ENCODE measurements at regions not wholly inside any gene's neighbourhood (a gene's known extent, or its start where the extent isn't known, plus 50 kb on each side); places are given as distances from the start of the nearest gene placed in this dataset.

DNA sequence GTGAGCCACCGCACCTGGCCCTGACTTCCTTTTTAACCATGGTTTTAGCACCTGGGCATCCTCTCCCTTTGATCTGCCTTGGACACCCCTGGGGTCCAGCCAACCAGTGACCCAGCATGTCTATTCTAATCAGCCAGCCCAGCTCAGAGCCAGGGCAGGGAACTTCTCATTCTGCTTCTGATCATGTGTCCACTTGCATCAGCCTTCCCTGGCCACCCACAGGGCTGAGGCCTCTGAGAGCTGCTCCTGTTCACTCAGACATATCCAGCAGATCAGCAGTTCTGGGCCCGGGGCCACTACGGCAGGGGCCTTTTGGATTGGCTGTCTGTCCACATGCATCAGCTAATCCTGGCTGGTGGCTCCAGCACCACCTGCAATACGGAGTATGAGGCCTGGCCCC is 117.9 kb upstream of the MAP1LC3B2 start:
- no peaks in the 10 kb centered on the region for H3K23me2 ChIP-seq (ENCODE audit: insufficient read length, low read depth, low read length, poor library complexity, severe bottlenecking)
- H3K36me3 Mint-ChIP-seq (ENCODE audit: insufficient read depth in 1 of 3, low read depth in 3 of 3): no peaks in the 10 kb centered on the region
- no peak overlapping the region for H2BK5ac ChIP-seq (ENCODE audit: insufficient read length, low read length)
- no peak overlapping the region for H3K4ac ChIP-seq (ENCODE audit: low read depth, low read length)
- H3K4me1 ChIP-seq (ENCODE audit: insufficient read depth, low read length): no peaks in the 10 kb centered on the region
- no peak overlapping the region for H4K8ac ChIP-seq (replicated peaks; ENCODE audit: insufficient read length, low read depth, low read length)
- no peaks in the 10 kb centered on the region for H4K20me1 ChIP-seq (ENCODE audit: control insufficient read depth, insufficient read depth, insufficient read length)
- TF ChIP-seq, protein P1, sequence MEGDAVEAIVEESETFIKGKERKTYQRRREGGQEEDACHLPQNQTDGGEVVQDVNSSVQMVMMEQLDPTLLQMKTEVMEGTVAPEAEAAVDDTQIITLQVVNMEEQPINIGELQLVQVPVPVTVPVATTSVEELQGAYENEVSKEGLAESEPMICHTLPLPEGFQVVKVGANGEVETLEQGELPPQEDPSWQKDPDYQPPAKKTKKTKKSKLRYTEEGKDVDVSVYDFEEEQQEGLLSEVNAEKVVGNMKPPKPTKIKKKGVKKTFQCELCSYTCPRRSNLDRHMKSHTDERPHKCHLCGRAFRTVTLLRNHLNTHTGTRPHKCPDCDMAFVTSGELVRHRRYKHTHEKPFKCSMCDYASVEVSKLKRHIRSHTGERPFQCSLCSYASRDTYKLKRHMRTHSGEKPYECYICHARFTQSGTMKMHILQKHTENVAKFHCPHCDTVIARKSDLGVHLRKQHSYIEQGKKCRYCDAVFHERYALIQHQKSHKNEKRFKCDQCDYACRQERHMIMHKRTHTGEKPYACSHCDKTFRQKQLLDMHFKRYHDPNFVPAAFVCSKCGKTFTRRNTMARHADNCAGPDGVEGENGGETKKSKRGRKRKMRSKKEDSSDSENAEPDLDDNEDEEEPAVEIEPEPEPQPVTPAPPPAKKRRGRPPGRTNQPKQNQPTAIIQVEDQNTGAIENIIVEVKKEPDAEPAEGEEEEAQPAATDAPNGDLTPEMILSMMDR (conservative IDR thresholded peaks at IDR 0.05): no peak
- no peak overlapping the region for H3K4me3 Mint-ChIP-seq
- H3K23ac ChIP-seq (ENCODE audit: insufficient read length, low read depth, low read length): no peak overlapping the region
- no peak overlapping the region for H2BK12ac ChIP-seq (ENCODE audit: insufficient read length, low read depth, low read length)
- no peaks in the 10 kb centered on the region for H3K79me1 ChIP-seq (ENCODE audit: insufficient read depth, low read depth, low read length, poor library complexity, severe bottlenecking)
- no peak overlapping the region for H2BK120ac ChIP-seq (ENCODE audit: low read depth, low read length, poor library complexity, severe bottlenecking)
- H3K27me3 Mint-ChIP-seq (ENCODE audit: low read depth): no peaks in the 10 kb centered on the region; the same call in 1 of the 2 replicates
- no peak overlapping the region for H2BK15ac ChIP-seq (ENCODE audit: low read depth, low read length)
- no peak overlapping the region for H4K5ac ChIP-seq (ENCODE audit: insufficient read length, low read depth, low read length)
- H3K9ac ChIP-seq (ENCODE audit: extremely low read depth, insufficient read length, low read length): no peak overlapping the region
- no peak for DNase-seq
- no peaks in the 10 kb centered on the region for H3K9me3 ChIP-seq (ENCODE audit: control insufficient read depth, low read depth, low read length)
- no peak overlapping the region for H2AK5ac ChIP-seq (ENCODE audit: insufficient read length, low read length)
- H3K9me3 Mint-ChIP-seq: no peaks in the 10 kb centered on the region; a peak in 1 of 5 replicates
- no CpG with 5 or more reads among the region's 4 CpGs for WGBS (ENCODE audit: extremely low coverage, insufficient read length, low lambda C conversion rate)
- no peak overlapping the region for H3K14ac ChIP-seq (ENCODE audit: insufficient read depth, low read length)
- no peak overlapping the region for H3T11ph ChIP-seq (ENCODE audit: low read length)
- no peak overlapping the region for H3K56ac ChIP-seq (ENCODE audit: insufficient read length, low read depth, low read length)
- no peaks in the 10 kb centered on the region for H3K27me3 ChIP-seq (ENCODE audit: insufficient read depth, low read length)
- H4K91ac ChIP-seq (ENCODE audit: insufficient read length, low read depth, low read length): no peak overlapping the region
- no peak overlapping the region for H2AFZ ChIP-seq (ENCODE audit: low read length)
- H3K18ac ChIP-seq (ENCODE audit: insufficient read length, low read depth, low read length): no peak overlapping the region
- no peaks in the 10 kb centered on the region for H3K79me2 ChIP-seq (ENCODE audit: insufficient read depth, low read length)
- no peak overlapping the region for H3K4me2 ChIP-seq (ENCODE audit: insufficient read depth, insufficient read length, low read length)
- no peak overlapping the region for H3K27ac ChIP-seq (ENCODE audit: insufficient read length, low read depth, low read length)
- H3K27ac Mint-ChIP-seq: peak overlapping the region in 2 of 3 experiments; percentile 54 to 55; a peak in 3 of 7 replicates
- peaks cover 11 to 23% of the 10 kb centered on the region in 2 experiments for H3K4me1 Mint-ChIP-seq
- no peak overlapping the region for H2BK20ac ChIP-seq (ENCODE audit: low read depth, low read length, poor library complexity, severe bottlenecking)
